HEK293 (cell line): ENCODE measurements at regions not wholly inside any gene's neighbourhood (a gene's known extent, or its start where the extent isn't known, plus 50 kb on each side); places are given as distances from the start of the nearest gene placed in this dataset.

Experiments
- CTCF ChIA-PET: fragments of 350-600 bp; formaldehyde crosslinking; extraction: SDS; loops from one replicate; lab custom pipeline; 2021; ENCODE audit warnings: antibody characterized with exemption; lab: Yijun Ruan, JAX
- POLR2A ChIA-PET: fragments of 300-600 bp; formaldehyde crosslinking; extraction: SDS; loops from one replicate; lab custom pipeline; 2020; ENCODE audit warnings: antibody characterized with exemption, inconsistent platforms; lab: Yijun Ruan, JAX
- H3K27ac ChIP-seq: fragments of 200-500 bp; sonication (Bioruptor generic); 2 replicates; pipeline ENCODE4 v1.5.1; 2014; ENCODE audit warnings: low read depth, low read length, control low read depth, inconsistent platforms; ENCODE audit errors: extremely low read depth
- H3K36me3 ChIP-seq, 2 experiments: fragments of 200-500 bp in 1 of 2; sonication (Bioruptor generic) in 1 of 2; 1 replicate in 1 of 2; 2 replicates in 1 of 2; pipeline ENCODE4 v1.5.1; 2014 to 2017; ENCODE audit warnings: inconsistent platforms in 2 of 2, low read length in 2 of 2; ENCODE audit not compliant: control insufficient read depth in 2 of 2, insufficient read depth in 1 of 2
- H3K4me1 ChIP-seq: fragments of 200-500 bp; sonication (Bioruptor generic); 2 replicates; pipeline ENCODE4 v1.5.1; 2014; ENCODE audit warnings: mild to moderate bottlenecking, low read length, inconsistent platforms; ENCODE audit not compliant: control insufficient read depth, insufficient read depth
- H3K4me3 ChIP-seq: 2 replicates; pipeline ENCODE4 v1.5.1; 2011; ENCODE audit warnings: low read depth, mild to moderate bottlenecking, control low read depth, low read length, moderate library complexity
- H3K9me3 ChIP-seq: fragments of 200-500 bp; sonication (Bioruptor generic); 2 replicates; pipeline ENCODE4 v1.5.1; 2014; ENCODE audit warnings: low read depth, low read length, inconsistent platforms; ENCODE audit not compliant: control insufficient read depth, insufficient read depth
- KLF9 ChIP-seq: fragments of 450-650 bp; formaldehyde crosslinking; IDR thresholded peaks from 2 replicates; pipeline ENCODE4 v1.5.1; 2016; ENCODE audit warnings: missing biosample characterization, missing genetic modification characterization, low read depth
- SALL2 ChIP-seq: fragments of 450-650 bp; formaldehyde crosslinking; IDR thresholded peaks from 2 replicates; pipeline ENCODE4 v1.5.0; 2017; ENCODE audit warnings: missing biosample characterization, mild to moderate bottlenecking, missing genetic modification characterization, borderline replicate concordance
- TRIM28 ChIP-seq: IDR thresholded peaks from 2 replicates; pipeline ENCODE4 v1.6.1; 2011; ENCODE audit warnings: low read length, control low read depth, borderline replicate concordance
- WT1 ChIP-seq: fragments of 450-650 bp; formaldehyde crosslinking; IDR thresholded peaks from 2 replicates; pipeline ENCODE4 v1.5.1; 2016; ENCODE audit warnings: missing biosample characterization, missing genetic modification characterization
- ZNF138 ChIP-seq: fragments of 450-650 bp; formaldehyde crosslinking; IDR thresholded peaks from 2 replicates; pipeline ENCODE4 v1.5.1; 2016; ENCODE audit warnings: missing biosample characterization, missing genetic modification characterization, borderline replicate concordance
- ZNF157 ChIP-seq: fragments of 450-650 bp; formaldehyde crosslinking; IDR thresholded peaks from 2 replicates; pipeline ENCODE4 v1.5.1; 2016; ENCODE audit warnings: missing biosample characterization, missing genetic modification characterization
- ZNF266 ChIP-seq: fragments of 450-650 bp; formaldehyde crosslinking; IDR thresholded peaks from 2 replicates; pipeline ENCODE4 v1.5.1; 2016; ENCODE audit warnings: missing biosample characterization, missing genetic modification characterization, low read depth
- ZNF324 ChIP-seq: fragments of 450-650 bp; formaldehyde crosslinking; IDR thresholded peaks from 2 replicates; pipeline ENCODE4 v1.5.1; 2016; ENCODE audit warnings: missing biosample characterization, missing genetic modification characterization
- ZNF426 ChIP-seq: fragments of 450-650 bp; formaldehyde crosslinking; IDR thresholded peaks from 2 replicates; pipeline ENCODE4 v1.5.1; 2017; ENCODE audit warnings: missing biosample characterization, missing genetic modification characterization, mild to moderate bottlenecking, inconsistent platforms, moderate library complexity
- ZNF701 ChIP-seq: fragments of 450-650 bp; formaldehyde crosslinking; IDR thresholded peaks from 2 replicates; pipeline ENCODE4 v1.5.1; 2016; ENCODE audit warnings: missing biosample characterization, missing genetic modification characterization
- ZNF707 ChIP-seq: fragments of 450-650 bp; formaldehyde crosslinking; IDR thresholded peaks from 2 replicates; pipeline ENCODE4 v1.5.1; 2016; ENCODE audit warnings: missing biosample characterization, missing genetic modification characterization
- TF ChIP-seq, protein P1 (sequence below): fragments of 450-650 bp; IDR thresholded peaks from 2 replicates; pipeline ENCODE4 v1.5.1; 2018; ENCODE audit warnings: missing biosample characterization, missing genetic modification characterization
- TF ChIP-seq, protein P2 (sequence below): fragments of 450-650 bp; formaldehyde crosslinking; IDR thresholded peaks from 2 replicates; pipeline ENCODE4 v1.5.1; 2016; ENCODE audit warnings: missing biosample characterization, missing genetic modification characterization
- TF ChIP-seq, protein P3 (sequence below): fragments of 450-650 bp; formaldehyde crosslinking; IDR thresholded peaks from 2 replicates; pipeline ENCODE4 v1.5.1; 2016; ENCODE audit warnings: missing biosample characterization, missing genetic modification characterization
- TF ChIP-seq, protein P4 (sequence below): fragments of 450-650 bp; formaldehyde crosslinking; IDR thresholded peaks from 2 replicates; pipeline ENCODE4 v1.5.1; 2016; ENCODE audit warnings: missing biosample characterization, missing genetic modification characterization
- TF ChIP-seq, protein P5 (sequence below): fragments of 450-650 bp; formaldehyde crosslinking; IDR thresholded peaks from 2 replicates; pipeline ENCODE4 v1.5.1; 2016; ENCODE audit warnings: missing biosample characterization, missing genetic modification characterization
- TF ChIP-seq, protein P6 (sequence below): fragments of 450-650 bp; formaldehyde crosslinking; IDR thresholded peaks from 2 replicates; pipeline ENCODE4 v1.5.1; 2016; ENCODE audit warnings: missing biosample characterization, missing genetic modification characterization
- TF ChIP-seq, protein P7 (sequence below): fragments of 450-650 bp; formaldehyde crosslinking; IDR thresholded peaks from 2 replicates; pipeline ENCODE4 v1.5.1; 2016; ENCODE audit warnings: missing biosample characterization, missing genetic modification characterization

DNA sequence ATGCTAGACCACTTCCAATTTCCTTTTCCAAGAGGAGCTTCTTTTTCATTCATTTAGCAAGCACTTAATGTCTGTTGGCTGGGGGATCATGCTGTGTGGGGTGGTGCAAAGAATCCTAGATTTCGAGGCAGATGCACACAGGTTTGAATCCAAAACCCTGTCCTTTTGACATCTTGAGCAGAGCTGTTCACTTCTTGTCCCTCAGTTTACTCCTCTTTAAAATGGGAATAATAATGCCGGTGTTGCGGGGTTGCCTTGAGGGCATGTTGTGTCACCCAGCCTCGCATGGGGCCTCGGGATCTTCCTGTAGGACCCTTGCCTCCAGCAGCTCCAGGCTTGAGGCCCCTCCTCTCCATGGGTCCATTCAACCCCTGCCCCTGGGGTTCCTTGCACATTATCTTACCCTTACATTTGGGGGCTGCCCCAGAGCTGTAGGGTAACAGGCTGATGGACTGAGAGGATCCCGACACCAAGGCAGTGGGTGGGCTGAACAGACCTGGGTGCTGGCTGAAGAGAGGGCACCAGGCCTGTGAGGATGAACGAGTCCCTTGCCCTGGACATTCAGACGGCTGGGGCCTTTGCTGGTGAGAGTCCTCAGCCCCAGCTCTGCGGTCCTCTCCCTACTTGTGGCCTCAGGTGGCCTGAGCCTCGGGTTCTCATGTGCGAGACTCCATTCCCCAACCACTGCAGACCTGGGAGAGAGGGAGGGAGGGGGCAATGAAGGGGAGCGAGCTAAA, 145.8 kb downstream of the BARX1 start:
- no peaks in the 10 kb centered on the region for H3K36me3 ChIP-seq
- ChIA-PET POLR2A (no interaction called here), CTCF (no interaction called here)
- no peak overlapping the region for H3K4me3 ChIP-seq
- TF ChIP-seq ZNF324 (tag by site-specific recombination) = no peak
- TF ChIP-seq, protein P1, sequence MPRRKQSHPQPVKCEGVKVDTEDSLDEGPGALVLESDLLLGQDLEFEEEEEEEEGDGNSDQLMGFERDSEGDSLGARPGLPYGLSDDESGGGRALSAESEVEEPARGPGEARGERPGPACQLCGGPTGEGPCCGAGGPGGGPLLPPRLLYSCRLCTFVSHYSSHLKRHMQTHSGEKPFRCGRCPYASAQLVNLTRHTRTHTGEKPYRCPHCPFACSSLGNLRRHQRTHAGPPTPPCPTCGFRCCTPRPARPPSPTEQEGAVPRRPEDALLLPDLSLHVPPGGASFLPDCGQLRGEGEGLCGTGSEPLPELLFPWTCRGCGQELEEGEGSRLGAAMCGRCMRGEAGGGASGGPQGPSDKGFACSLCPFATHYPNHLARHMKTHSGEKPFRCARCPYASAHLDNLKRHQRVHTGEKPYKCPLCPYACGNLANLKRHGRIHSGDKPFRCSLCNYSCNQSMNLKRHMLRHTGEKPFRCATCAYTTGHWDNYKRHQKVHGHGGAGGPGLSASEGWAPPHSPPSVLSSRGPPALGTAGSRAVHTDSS = no peak
- TF ChIP-seq, protein P2, sequence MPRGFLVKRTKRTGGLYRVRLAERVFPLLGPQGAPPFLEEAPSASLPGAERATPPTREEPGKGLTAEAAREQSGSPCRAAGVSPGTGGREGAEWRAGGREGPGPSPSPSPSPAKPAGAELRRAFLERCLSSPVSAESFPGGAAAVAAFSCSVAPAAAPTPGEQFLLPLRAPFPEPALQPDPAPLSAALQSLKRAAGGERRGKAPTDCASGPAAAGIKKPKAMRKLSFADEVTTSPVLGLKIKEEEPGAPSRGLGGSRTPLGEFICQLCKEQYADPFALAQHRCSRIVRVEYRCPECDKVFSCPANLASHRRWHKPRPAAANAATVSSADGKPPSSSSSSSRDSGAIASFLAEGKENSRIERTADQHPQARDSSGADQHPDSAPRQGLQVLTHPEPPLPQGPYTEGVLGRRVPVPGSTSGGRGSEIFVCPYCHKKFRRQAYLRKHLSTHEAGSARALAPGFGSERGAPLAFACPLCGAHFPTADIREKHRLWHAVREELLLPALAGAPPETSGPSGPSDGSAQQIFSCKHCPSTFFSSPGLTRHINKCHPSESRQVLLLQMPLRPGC (tag by site-specific recombination) = no peak
- no peak for TF ChIP-seq ZNF138 (tag by site-specific recombination)
- TF ChIP-seq ZNF266 (tag by site-specific recombination) = no peak
- TF ChIP-seq, protein P3, sequence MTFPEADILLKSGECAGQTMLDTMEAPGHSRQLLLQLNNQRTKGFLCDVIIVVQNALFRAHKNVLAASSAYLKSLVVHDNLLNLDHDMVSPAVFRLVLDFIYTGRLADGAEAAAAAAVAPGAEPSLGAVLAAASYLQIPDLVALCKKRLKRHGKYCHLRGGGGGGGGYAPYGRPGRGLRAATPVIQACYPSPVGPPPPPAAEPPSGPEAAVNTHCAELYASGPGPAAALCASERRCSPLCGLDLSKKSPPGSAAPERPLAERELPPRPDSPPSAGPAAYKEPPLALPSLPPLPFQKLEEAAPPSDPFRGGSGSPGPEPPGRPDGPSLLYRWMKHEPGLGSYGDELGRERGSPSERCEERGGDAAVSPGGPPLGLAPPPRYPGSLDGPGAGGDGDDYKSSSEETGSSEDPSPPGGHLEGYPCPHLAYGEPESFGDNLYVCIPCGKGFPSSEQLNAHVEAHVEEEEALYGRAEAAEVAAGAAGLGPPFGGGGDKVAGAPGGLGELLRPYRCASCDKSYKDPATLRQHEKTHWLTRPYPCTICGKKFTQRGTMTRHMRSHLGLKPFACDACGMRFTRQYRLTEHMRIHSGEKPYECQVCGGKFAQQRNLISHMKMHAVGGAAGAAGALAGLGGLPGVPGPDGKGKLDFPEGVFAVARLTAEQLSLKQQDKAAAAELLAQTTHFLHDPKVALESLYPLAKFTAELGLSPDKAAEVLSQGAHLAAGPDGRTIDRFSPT (tag by site-specific recombination) = no peak
- TF ChIP-seq WT1 (tag by site-specific recombination) = no peak
- no peak for TF ChIP-seq ZNF701 (tag by site-specific recombination)
- no peak for TF ChIP-seq ZNF707 (tag by site-specific recombination)
- TF ChIP-seq ZNF426 (tag by site-specific recombination) = no peak
- TF ChIP-seq, protein P4, sequence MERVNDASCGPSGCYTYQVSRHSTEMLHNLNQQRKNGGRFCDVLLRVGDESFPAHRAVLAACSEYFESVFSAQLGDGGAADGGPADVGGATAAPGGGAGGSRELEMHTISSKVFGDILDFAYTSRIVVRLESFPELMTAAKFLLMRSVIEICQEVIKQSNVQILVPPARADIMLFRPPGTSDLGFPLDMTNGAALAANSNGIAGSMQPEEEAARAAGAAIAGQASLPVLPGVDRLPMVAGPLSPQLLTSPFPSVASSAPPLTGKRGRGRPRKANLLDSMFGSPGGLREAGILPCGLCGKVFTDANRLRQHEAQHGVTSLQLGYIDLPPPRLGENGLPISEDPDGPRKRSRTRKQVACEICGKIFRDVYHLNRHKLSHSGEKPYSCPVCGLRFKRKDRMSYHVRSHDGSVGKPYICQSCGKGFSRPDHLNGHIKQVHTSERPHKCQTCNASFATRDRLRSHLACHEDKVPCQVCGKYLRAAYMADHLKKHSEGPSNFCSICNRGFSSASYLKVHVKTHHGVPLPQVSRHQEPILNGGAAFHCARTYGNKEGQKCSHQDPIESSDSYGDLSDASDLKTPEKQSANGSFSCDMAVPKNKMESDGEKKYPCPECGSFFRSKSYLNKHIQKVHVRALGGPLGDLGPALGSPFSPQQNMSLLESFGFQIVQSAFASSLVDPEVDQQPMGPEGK (tag by site-specific recombination) = no peak
- H3K27ac ChIP-seq = no peak overlapping the region
- H3K9me3 ChIP-seq = no peaks in the 10 kb centered on the region
- no peaks in the 10 kb centered on the region for H3K4me1 ChIP-seq

DNA sequence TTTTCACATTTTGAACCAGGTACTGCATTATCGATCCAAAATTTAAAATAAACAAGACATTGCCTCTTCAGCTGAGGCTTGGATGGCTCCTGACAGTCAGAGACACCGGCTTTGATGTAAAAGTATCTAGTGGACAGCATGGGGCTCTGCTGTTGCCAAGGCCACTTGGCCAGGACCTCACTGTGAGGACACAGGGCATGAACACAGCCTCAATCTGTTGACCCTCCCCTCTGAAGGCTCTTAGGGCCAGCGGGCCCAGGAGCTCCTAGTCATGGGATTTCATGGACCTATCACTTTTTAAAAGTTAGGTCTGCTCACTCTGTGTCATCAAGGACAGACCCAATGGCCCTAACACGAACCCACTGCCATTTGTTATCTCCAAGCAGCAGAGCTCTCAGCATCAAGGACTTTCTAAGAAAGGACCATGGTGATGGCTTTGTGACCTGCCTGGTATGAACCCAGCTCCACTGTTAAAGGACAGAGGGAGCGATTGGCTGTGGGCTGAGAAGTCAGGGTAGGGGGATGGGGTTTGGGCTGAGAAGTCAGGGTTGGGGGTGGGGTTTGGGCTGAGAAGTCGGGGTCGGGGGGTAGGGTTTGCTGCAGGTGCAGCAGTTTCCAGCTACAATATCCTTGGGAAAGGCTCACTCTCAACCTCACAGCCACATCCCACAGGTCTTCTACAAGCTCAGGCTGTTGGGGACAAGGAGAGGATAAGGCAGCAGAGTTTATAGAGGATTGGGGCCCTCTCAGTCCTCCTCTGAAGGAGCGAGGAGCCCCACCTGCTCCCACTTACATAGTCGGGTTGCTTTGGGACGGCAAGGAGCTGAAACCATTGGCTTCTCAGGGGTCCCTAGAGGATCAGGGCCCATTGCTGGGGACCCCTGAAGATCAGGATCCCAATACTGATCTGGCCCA, 146.8 kb downstream of the BARX1 start:
- POLR2A ChIA-PET = interaction anchor here (0.6 kb wide), 1 partner anchor 143 kb away, joined by 3 read pairs; no protein-coding TSS in a partner anchor
- CTCF ChIA-PET = no interaction called here

More for the DNA sequence above, 146.8 kb downstream of the BARX1 start:
- Histone ChIP-seq H3K4me3 (no peak overlapping the region), H3K27ac (no peak overlapping the region), H3K36me3 (no peaks in the 10 kb centered on the region), H3K4me1 (no peaks in the 10 kb centered on the region), H3K9me3 (no peaks in the 10 kb centered on the region)
- TF ChIP-seq KLF9 (tag by site-specific recombination) (no peak), SALL2 (tag by site-specific recombination) (no peak), TRIM28 (no peak), ZNF157 (tag by site-specific recombination) (no peak)
- TF ChIP-seq, protein P5, sequence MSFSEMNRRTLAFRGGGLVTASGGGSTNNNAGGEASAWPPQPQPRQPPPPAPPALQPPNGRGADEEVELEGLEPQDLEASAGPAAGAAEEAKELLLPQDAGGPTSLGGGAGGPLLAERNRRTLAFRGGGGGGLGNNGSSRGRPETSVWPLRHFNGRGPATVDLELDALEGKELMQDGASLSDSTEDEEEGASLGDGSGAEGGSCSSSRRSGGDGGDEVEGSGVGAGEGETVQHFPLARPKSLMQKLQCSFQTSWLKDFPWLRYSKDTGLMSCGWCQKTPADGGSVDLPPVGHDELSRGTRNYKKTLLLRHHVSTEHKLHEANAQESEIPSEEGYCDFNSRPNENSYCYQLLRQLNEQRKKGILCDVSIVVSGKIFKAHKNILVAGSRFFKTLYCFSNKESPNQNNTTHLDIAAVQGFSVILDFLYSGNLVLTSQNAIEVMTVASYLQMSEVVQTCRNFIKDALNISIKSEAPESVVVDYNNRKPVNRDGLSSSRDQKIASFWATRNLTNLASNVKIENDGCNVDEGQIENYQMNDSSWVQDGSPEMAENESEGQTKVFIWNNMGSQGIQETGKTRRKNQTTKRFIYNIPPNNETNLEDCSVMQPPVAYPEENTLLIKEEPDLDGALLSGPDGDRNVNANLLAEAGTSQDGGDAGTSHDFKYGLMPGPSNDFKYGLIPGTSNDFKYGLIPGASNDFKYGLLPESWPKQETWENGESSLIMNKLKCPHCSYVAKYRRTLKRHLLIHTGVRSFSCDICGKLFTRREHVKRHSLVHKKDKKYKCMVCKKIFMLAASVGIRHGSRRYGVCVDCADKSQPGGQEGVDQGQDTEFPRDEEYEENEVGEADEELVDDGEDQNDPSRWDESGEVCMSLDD (tag by site-specific recombination) = no peak
- TF ChIP-seq, protein P6, sequence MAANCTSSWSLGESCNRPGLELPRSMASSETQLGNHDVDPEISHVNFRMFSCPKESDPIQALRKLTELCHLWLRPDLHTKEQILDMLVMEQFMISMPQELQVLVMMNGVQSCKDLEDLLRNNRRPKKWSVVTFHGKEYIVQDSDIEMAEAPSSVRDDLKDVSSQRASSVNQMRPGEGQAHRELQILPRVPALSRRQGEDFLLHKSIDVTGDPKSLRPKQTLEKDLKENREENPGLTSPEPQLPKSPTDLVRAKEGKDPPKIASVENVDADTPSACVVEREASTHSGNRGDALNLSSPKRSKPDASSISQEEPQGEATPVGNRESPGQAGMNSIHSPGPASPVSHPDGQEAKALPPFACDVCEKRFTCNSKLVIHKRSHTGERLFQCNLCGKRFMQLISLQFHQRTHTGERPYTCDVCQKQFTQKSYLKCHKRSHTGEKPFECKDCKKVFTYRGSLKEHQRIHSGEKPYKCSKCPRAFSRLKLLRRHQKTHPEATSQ = no peak
- TF ChIP-seq, protein P7, sequence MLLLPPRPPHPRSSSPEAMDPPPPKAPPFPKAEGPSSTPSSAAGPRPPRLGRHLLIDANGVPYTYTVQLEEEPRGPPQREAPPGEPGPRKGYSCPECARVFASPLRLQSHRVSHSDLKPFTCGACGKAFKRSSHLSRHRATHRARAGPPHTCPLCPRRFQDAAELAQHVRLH (tag by site-specific recombination) = no peak
